CD4-positive, alpha-beta T cell treated with Interleukin-21 for 1 hour (primary cell): ENCODE measurements at regions not wholly inside any gene's neighbourhood (a gene's known extent, or its start where the extent isn't known, plus 50 kb on each side); places are given as distances from the start of the nearest gene placed in this dataset.
"Not testable (repeated sequence)": the region's sequence is repeated elsewhere in the genome, so short reads cannot be mapped to it uniquely, and the experiment has no call there.

Experiments used
- DNase-seq: peaks from one replicate; pipeline ENCODE4 v3.0.0-alpha.2; 2020

- no peak for DNase-seq
Observed at GRCh38 chr14:83664389-83664788, 1865.6 kb upstream of the FLRT2 start.

- no peak for DNase-seq
Observed at GRCh38 chr14:83689265-83689664, 1840.7 kb upstream of the FLRT2 start.

GRCh38 chr14:83697099-83697498, 1832.8 kb upstream of the FLRT2 start:
- no peak for DNase-seq

- no peak for DNase-seq
Observed at GRCh38 chr14:83702619-83703018, 1827.3 kb upstream of the FLRT2 start.

GRCh38 chr14:83706231-83706954, 1823.6 kb upstream of the FLRT2 start:
- no peak for DNase-seq

- no peak for DNase-seq
Observed at GRCh38 chr14:83707056-83707455, 1822.9 kb upstream of the FLRT2 start.

- no peak for DNase-seq
Observed at GRCh38 chr14:83709116-83709515, 1820.8 kb upstream of the FLRT2 start.

GRCh38 chr14:83711046-83711445, 1818.9 kb upstream of the FLRT2 start:
- no peak for DNase-seq

- no peak for DNase-seq
Observed at GRCh38 chr14:83712418-83713129, 1817.4 kb upstream of the FLRT2 start.

GRCh38 chr14:83713732-83714131, 1816.2 kb upstream of the FLRT2 start:
- no peak for DNase-seq

- no peak for DNase-seq
Observed at GRCh38 chr14:83714151-83714550, 1815.8 kb upstream of the FLRT2 start.

GRCh38 chr14:83719435-83719834, 1810.5 kb upstream of the FLRT2 start:
- not testable (repeated sequence) for DNase-seq

GRCh38 chr14:83733670-83734069, 1796.3 kb upstream of the FLRT2 start:
- no peak for DNase-seq

- no peak for DNase-seq
Observed at GRCh38 chr14:83734431-83734830, 1795.5 kb upstream of the FLRT2 start.

- no peak for DNase-seq
Observed at GRCh38 chr14:83741269-83741668, 1788.7 kb upstream of the FLRT2 start.

- no peak for DNase-seq
Observed at GRCh38 chr14:83744224-83744623, 1785.7 kb upstream of the FLRT2 start.

- no peak for DNase-seq
Observed at GRCh38 chr14:83744891-83745290, 1785.1 kb upstream of the FLRT2 start.

- no peak for DNase-seq
Observed at GRCh38 chr14:83746336-83746735, 1783.6 kb upstream of the FLRT2 start.

GRCh38 chr14:83757916-83758315, 1772.0 kb upstream of the FLRT2 start:
- no peak for DNase-seq

- DNase-seq: no peak
Observed at GRCh38 chr14:83764656-83765599, 1765.0 kb upstream of the FLRT2 start.

GRCh38 chr14:83777516-83777915, 1752.4 kb upstream of the FLRT2 start:
- DNase-seq: no peak

GRCh38 chr14:83779266-83779665, 1750.7 kb upstream of the FLRT2 start:
- DNase-seq: no peak

- DNase-seq: no peak
Observed at GRCh38 chr14:83780321-83780720, 1749.6 kb upstream of the FLRT2 start.
